Astrocyte of the spinal cord (primary cell): ENCODE measurements at regions not wholly inside any gene's neighbourhood (a gene's known extent, or its start where the extent isn't known, plus 50 kb on each side); places are given as distances from the start of the nearest gene placed in this dataset.

ENCODE experiments used
- DNase-seq: peaks from one replicate; pipeline ENCODE4 v3.0.0; 2011; ENCODE audit warnings: low read depth, low spot score
- H3K4me3 ChIP-seq: 2 replicates; pipeline ENCODE4 v1.5.1; 2011; ENCODE audit warnings: low read depth, mild to moderate bottlenecking, low read length, moderate library complexity
- CTCF ChIP-seq: IDR thresholded peaks from 2 replicates; pipeline ENCODE4 v1.5.1; 2012; ENCODE audit warnings: low read depth, mild to moderate bottlenecking, low read length, inconsistent platforms
- in situ Hi-C: cut with HindIII; loops from 2 replicates; pipeline ENCODE4 v1.10.0; 2017; ENCODE audit warnings: low sequenced_read_pairs

- no peak for TF ChIP-seq CTCF
- no peak overlapping the region for H3K4me3 ChIP-seq
- in situ Hi-C loops, result no loop called here
- no peak for DNase-seq
Observed at GRCh38 chr6:78808356-78808891, 58.9 kb upstream of the IRAK1BP1 start.

DNA sequence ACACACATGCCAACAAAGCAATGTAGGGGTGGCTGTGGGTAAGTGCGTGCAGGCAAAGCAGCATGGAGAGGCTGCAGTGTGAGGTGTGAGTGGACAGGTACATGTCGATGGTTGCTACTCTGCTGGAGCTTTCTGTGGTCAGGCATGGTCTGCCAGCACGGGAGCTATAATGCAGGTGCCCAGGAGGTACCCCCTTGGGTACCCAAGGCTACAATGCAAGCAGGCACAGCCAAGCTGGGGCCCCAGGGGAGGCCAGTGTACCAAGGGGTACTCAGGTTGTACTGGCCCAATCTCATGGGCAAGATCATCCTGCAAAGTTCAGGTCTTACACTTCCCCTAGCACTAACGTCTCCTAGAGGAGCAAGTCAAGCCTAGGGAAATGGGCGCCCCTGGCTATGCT, 58.4 kb upstream of the IRAK1BP1 start:
- no peak for DNase-seq
- in situ Hi-C loops, result no loop called here
- no peak for TF ChIP-seq CTCF
- no peak overlapping the region for H3K4me3 ChIP-seq

GRCh38 chr6:78810146-78810545, 57.2 kb upstream of the IRAK1BP1 start:
- TF ChIP-seq CTCF, result peak; percentile 69
- H3K4me3 ChIP-seq, result no peak overlapping the region
- in situ Hi-C loops, result no loop called here
- DNase-seq, result peak; percentile 46

DNA sequence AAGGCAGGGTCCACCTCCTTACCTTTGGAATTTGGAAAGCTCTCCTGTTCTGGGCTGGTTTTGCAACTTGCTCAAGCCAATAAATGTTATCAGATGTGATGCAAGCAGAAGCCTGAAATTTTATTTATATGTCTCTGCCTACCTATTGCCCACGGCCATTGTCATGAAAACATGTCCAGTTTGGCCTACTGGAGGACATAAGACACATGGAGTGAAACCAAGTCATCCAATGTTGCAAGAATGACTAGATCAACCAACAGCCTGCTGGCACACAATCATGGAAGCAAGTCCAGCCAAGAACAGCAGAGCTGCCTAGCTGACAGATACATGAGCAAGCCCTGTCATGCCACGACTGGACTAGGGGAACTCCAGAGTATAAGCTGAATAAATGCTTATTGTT, 56.7 kb upstream of the IRAK1BP1 start:
- TF ChIP-seq CTCF, result no peak
- in situ Hi-C loops, result no loop called here
- DNase-seq, result no peak
- H3K4me3 ChIP-seq, result no peak overlapping the region
